ENCODE measurements at regions not wholly inside any gene's neighbourhood (a gene's known extent, or its start where the extent isn't known, plus 50 kb on each side); places are given as distances from the start of the nearest gene placed in this dataset.
A peak's percentile ranks its signal among the peaks of the same experiment; 100 is the strongest.

- FAIRE-seq = no peak
- TF ChIP-seq POLR2A (IDR thresholded peaks at IDR 0.05; ENCODE audit: low read depth, low read length) = no peak
- no peak for TF ChIP-seq POLR2AphosphoS5 (IDR thresholded peaks at IDR 0.05; ENCODE audit: low read depth, low read length)
- TF ChIP-seq TAF1 (IDR thresholded peaks at IDR 0.05; ENCODE audit: borderline replicate concordance, low read depth, low read length) = no peak
- DNase-seq (ENCODE audit: insufficient read length) = no peak
These were observed 56.8 kb upstream of the RBM15 start for GRCh38 chr1:110282395-110282794.

- DNase-seq (ENCODE audit: insufficient read length) = no peak
- FAIRE-seq = no peak
- TF ChIP-seq TAF1 (IDR thresholded peaks at IDR 0.05; ENCODE audit: borderline replicate concordance, low read depth, low read length) (no peak), POLR2AphosphoS5 (IDR thresholded peaks at IDR 0.05; ENCODE audit: low read depth, low read length) (no peak), POLR2A (IDR thresholded peaks at IDR 0.05; ENCODE audit: low read depth, low read length) (no peak)
These were observed 55.5 kb upstream of the RBM15 start for GRCh38 chr1:110283677-110284076.

- FAIRE-seq = no peak
- TF ChIP-seq POLR2AphosphoS5 (IDR thresholded peaks at IDR 0.05; ENCODE audit: low read depth, low read length) = no peak
- TF ChIP-seq POLR2A (IDR thresholded peaks at IDR 0.05; ENCODE audit: low read depth, low read length) = no peak
- TF ChIP-seq TAF1 (IDR thresholded peaks at IDR 0.05; ENCODE audit: borderline replicate concordance, low read depth, low read length) = no peak
- no peak for DNase-seq (ENCODE audit: insufficient read length)
These were observed 53.9 kb upstream of the RBM15 start for GRCh38 chr1:110285316-110285715.

- TF ChIP-seq TAF1 (IDR thresholded peaks at IDR 0.05; ENCODE audit: borderline replicate concordance, low read depth, low read length) = no peak
- no peak for TF ChIP-seq POLR2AphosphoS5 (IDR thresholded peaks at IDR 0.05; ENCODE audit: low read depth, low read length)
- no peak for TF ChIP-seq POLR2A (IDR thresholded peaks at IDR 0.05; ENCODE audit: low read depth, low read length)
- FAIRE-seq (peak; percentile 72), DNase-seq (ENCODE audit: insufficient read length) (no peak)
These were observed 52.6 kb upstream of the RBM15 start for GRCh38 chr1:110286564-110286963.

GRCh38 chr1:110288111-110288510 lies 51.1 kb upstream of the RBM15 start:
- FAIRE-seq = no peak
- TF ChIP-seq POLR2A (IDR thresholded peaks at IDR 0.05; ENCODE audit: low read depth, low read length) = no peak
- TF ChIP-seq TAF1 (IDR thresholded peaks at IDR 0.05; ENCODE audit: borderline replicate concordance, low read depth, low read length) = no peak
- no peak for TF ChIP-seq POLR2AphosphoS5 (IDR thresholded peaks at IDR 0.05; ENCODE audit: low read depth, low read length)
- no peak for DNase-seq (ENCODE audit: insufficient read length)
